Panc1 (cell line): ENCODE measurements at regions not wholly inside any gene's neighbourhood (a gene's known extent, or its start where the extent isn't known, plus 50 kb on each side); places are given as distances from the start of the nearest gene placed in this dataset.
"Not testable (repeated sequence)": the region's sequence is repeated elsewhere in the genome, so short reads cannot be mapped to it uniquely, and the experiment has no call there.

Experiments
- ATAC-seq: fragments of 200-7000 bp; cut with Tn5 transposase; 2 replicates; pipeline ENCODE4 v1.9.1; 2020; ENCODE audit warnings: mild to moderate bottlenecking, moderate library complexity
- BruUV-seq: library from RNA; stranded (reverse); fragments of 400-500 nt; replicated peaks from 2 replicates; lab custom pipeline; 2021; lab: Mats Ljungman, UMichigan
- CTCF ChIA-PET: fragments of 300-600 bp; sonication (Branson Sonifier 250); formaldehyde crosslinking; loops from one replicate; lab custom pipeline; 2022; ENCODE audit warnings: antibody characterized with exemption; lab: Charles Lee
- POLR2A ChIA-PET: fragments of 300-600 bp; sonication (Branson Sonifier 250); formaldehyde crosslinking; loops from one replicate; lab custom pipeline; 2022; ENCODE audit warnings: antibody characterized with exemption; lab: Charles Lee
- DNase-seq: peaks from one replicate; pipeline ENCODE4 v3.0.0-alpha.2; 2010; ENCODE audit warnings: low read depth, low spot score
- H3K27ac ChIP-seq: 2 replicates; pipeline ENCODE4 v1.5.1; 2011; ENCODE audit warnings: mild to moderate bottlenecking, low read length, inconsistent platforms
- H3K27me3 ChIP-seq: fragments of 200-500 bp; sonication (Bioruptor generic); 2 replicates; pipeline ENCODE4 v1.6.0; 2014; ENCODE audit warnings: low read length, inconsistent platforms; ENCODE audit not compliant: control insufficient read depth, insufficient read depth
- H3K36me3 ChIP-seq: fragments of 200-500 bp; sonication (Bioruptor generic); 2 replicates; pipeline ENCODE4 v1.5.1; 2014; ENCODE audit warnings: inconsistent platforms, mild to moderate bottlenecking, low read length, moderate library complexity; ENCODE audit not compliant: control insufficient read depth, insufficient read depth
- H3K4me1 ChIP-seq: 2 replicates; pipeline ENCODE4 v1.5.1; 2011; ENCODE audit warnings: inconsistent platforms, mild to moderate bottlenecking, low read length, moderate library complexity; ENCODE audit not compliant: control insufficient read depth, insufficient read depth
- H3K4me3 ChIP-seq, 2 experiments: 2 replicates each; pipeline ENCODE4 v1.5.1; 2011 to 2012; ENCODE audit warnings: low read depth in 2 of 2, low read length in 2 of 2, mild to moderate bottlenecking in 2 of 2, inconsistent platforms in 1 of 2, moderate library complexity in 1 of 2
- H3K9me3 ChIP-seq: fragments of 200-500 bp; sonication (Bioruptor generic); 2 replicates; pipeline ENCODE4 v1.5.1; 2014; ENCODE audit warnings: low read depth, mild to moderate bottlenecking, inconsistent platforms, low read length, moderate library complexity; ENCODE audit not compliant: control insufficient read depth, insufficient read depth
- POLR2AphosphoS5 ChIP-seq: IDR thresholded peaks from 2 replicates; pipeline ENCODE4 v1.6.1; 2012; ENCODE audit warnings: mild to moderate bottlenecking, low read depth, low read length, moderate library complexity
- REST ChIP-seq, 2 experiments: IDR thresholded peaks; 2 replicates each; pipeline ENCODE4 v1.6.1; 2011 to 2012; ENCODE audit warnings: low read depth in 2 of 2, control low read depth in 1 of 2, low read length in 1 of 2, mild to moderate bottlenecking in 1 of 2, moderate library complexity in 1 of 2; ENCODE audit not compliant: insufficient read depth in 1 of 2
- SIN3A ChIP-seq: IDR thresholded peaks from 2 replicates; pipeline ENCODE4 v1.6.1; 2012; ENCODE audit warnings: low read depth, mild to moderate bottlenecking, low read length, moderate library complexity, borderline replicate concordance; ENCODE audit not compliant: insufficient read depth
- TCF7L2 ChIP-seq: IDR thresholded peaks from 2 replicates; pipeline ENCODE4 v1.6.1; 2011; ENCODE audit warnings: mild to moderate bottlenecking, low read depth, low read length, inconsistent platforms
- in situ Hi-C: cut with HindIII; loops from 2 replicates; pipeline ENCODE4 v1.10.0; 2016; ENCODE audit warnings: low sequenced_read_pairs, low pct_unique_long_range_greater_than_20kb
- intact Hi-C: fragments of 100-400 bp; cut with micrococcal nuclease; formaldehyde crosslinking; loops from one replicate; pipeline ENCODE4 v1.10.0; 2022; ENCODE audit not compliant: unreplicated experiment
- TF ChIP-seq, protein P1 (sequence below): fragments of 450-650 bp; IDR thresholded peaks from 2 replicates; pipeline ENCODE4 v1.5.1; 2017; ENCODE audit warnings: mild to moderate bottlenecking

DNA sequence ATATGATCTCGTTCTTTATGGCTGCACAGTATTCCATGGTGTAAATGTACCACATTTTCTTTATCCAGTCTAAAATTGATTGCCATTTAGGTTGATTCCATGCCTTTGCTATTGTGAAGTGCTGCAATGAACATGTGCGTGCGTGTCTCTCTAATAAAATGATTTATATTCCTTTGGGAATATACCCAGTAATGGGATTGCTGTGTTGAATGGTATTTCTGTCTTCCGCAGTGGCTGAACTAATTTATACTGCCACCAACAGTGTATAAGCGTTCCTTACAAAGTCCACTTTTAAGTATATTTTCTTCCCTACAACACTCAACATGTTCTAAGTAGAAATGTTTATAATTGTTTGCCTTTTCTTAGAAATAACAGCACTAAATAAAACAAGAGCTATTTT, 521.9 kb downstream of the DTWD2 start:
- no peaks in the 10 kb centered on the region for H3K36me3 ChIP-seq
- intact Hi-C loops, result no loop called here
- BruUV-seq, result no TSS peak

GRCh38 chr5:118462276-118462675, 526.1 kb downstream of the DTWD2 start:
- ATAC-seq, BruUV-seq, H3K27me3 ChIP-seq, CTCF ChIA-PET, H3K36me3 ChIP-seq, H3K27ac ChIP-seq, DNase-seq, H3K4me3 ChIP-seq, in situ Hi-C loops, POLR2A ChIA-PET, H3K4me1 ChIP-seq, H3K9me3 ChIP-seq: not testable (repeated sequence)
- intact Hi-C loops, result loop anchor here (5.0 kb wide), 1 partner anchor 475 kb away; no protein-coding TSS in a partner anchor

More for the DNA sequence above, 521.9 kb downstream of the DTWD2 start:
- in situ Hi-C loops, result no loop called here
- Histone ChIP-seq H3K4me1 (no peaks in the 10 kb centered on the region), H3K27ac (no peak overlapping the region), H3K9me3 (no peaks in the 10 kb centered on the region), H3K4me3 (no peak overlapping the region), H3K27me3 (no peaks in the 10 kb centered on the region)
- TF ChIP-seq POLR2AphosphoS5, result no peak
- no peak for TF ChIP-seq SIN3A
- no peak for TF ChIP-seq TCF7L2
- TF ChIP-seq REST (IDR thresholded peaks at IDR 0.05; ENCODE audit: insufficient read depth in 1 of 2, low read depth in 2 of 2, low read length in 1 of 2), result no peak
- ATAC-seq (no peak), DNase-seq (no peak)
- ChIA-PET POLR2A (no interaction called here), CTCF (no interaction called here)

DNA sequence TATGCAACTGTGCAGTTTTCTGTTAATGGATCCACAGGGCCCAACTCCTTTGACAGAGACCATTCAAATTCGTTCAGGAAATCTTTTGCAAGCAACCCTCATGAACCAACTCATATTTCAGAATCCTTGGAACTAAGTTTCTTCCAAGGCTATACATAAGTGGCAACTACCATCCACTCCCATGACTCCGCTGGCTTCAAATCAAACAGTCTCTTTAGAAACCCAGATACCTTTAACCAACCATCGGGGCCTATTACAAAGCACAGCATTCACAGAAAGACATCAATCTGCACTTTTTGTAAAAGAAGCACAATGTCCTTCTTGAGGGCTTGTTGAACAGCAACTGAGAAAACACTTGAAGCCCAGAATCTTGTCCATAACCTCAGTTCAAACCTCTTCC, 526.9 kb downstream of the DTWD2 start:
- H3K9me3 ChIP-seq, result no peaks in the 10 kb centered on the region
- in situ Hi-C loops, result no loop called here
- POLR2A ChIA-PET, result no interaction called here

More for the DNA sequence above, 526.9 kb downstream of the DTWD2 start:
- CTCF ChIA-PET, result no interaction called here
- H3K36me3 ChIP-seq, result no peaks in the 10 kb centered on the region
- DNase-seq, result no peak
- TF ChIP-seq, protein P1, sequence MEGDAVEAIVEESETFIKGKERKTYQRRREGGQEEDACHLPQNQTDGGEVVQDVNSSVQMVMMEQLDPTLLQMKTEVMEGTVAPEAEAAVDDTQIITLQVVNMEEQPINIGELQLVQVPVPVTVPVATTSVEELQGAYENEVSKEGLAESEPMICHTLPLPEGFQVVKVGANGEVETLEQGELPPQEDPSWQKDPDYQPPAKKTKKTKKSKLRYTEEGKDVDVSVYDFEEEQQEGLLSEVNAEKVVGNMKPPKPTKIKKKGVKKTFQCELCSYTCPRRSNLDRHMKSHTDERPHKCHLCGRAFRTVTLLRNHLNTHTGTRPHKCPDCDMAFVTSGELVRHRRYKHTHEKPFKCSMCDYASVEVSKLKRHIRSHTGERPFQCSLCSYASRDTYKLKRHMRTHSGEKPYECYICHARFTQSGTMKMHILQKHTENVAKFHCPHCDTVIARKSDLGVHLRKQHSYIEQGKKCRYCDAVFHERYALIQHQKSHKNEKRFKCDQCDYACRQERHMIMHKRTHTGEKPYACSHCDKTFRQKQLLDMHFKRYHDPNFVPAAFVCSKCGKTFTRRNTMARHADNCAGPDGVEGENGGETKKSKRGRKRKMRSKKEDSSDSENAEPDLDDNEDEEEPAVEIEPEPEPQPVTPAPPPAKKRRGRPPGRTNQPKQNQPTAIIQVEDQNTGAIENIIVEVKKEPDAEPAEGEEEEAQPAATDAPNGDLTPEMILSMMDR, result no peak
- TF ChIP-seq POLR2AphosphoS5 (no peak), TCF7L2 (no peak), SIN3A (no peak), REST (IDR thresholded peaks at IDR 0.05; ENCODE audit: insufficient read depth in 1 of 2, low read depth in 2 of 2, low read length in 1 of 2) (no peak)
- no peak overlapping the region for H3K27ac ChIP-seq
- intact Hi-C loops, result loop anchor here (5.0 kb wide), 1 partner anchor 476 kb away; no protein-coding TSS in a partner anchor
- BruUV-seq, result no TSS peak
- H3K4me3 ChIP-seq, result no peak overlapping the region
- no peaks in the 10 kb centered on the region for H3K4me1 ChIP-seq
- ATAC-seq, result no peak
- no peaks in the 10 kb centered on the region for H3K27me3 ChIP-seq
